ENCODE measurements at regions not wholly inside any gene's neighbourhood (a gene's known extent, or its start where the extent isn't known, plus 50 kb on each side); places are given as distances from the start of the nearest gene placed in this dataset.

- no peak for DNase-seq (ENCODE audit: extremely low read depth, low read depth)
These were observed 261.1 kb upstream of the IRX4 start for GRCh38 chr5:2143646-2144353.

GRCh38 chr5:2143088-2143487 lies 260.4 kb upstream of the IRX4 start:
- DNase-seq (ENCODE audit: extremely low read depth, low read depth), result no peak

GRCh38 chr5:2142456-2142954 lies 259.8 kb upstream of the IRX4 start:
- DNase-seq (ENCODE audit: extremely low read depth, low read depth), result no peak

GRCh38 chr5:2141254-2142000 lies 258.7 kb upstream of the IRX4 start:
- DNase-seq (ENCODE audit: extremely low read depth, low read depth), result no peak

- DNase-seq (ENCODE audit: extremely low read depth, low read depth), result no peak
These were observed 257.9 kb upstream of the IRX4 start for GRCh38 chr5:2140501-2141175.

GRCh38 chr5:2139478-2139877 lies 256.8 kb upstream of the IRX4 start:
- no peak for DNase-seq (ENCODE audit: extremely low read depth, low read depth)

GRCh38 chr5:2138896-2139295 lies 256.2 kb upstream of the IRX4 start:
- DNase-seq (ENCODE audit: extremely low read depth, low read depth), result no peak

GRCh38 chr5:2137444-2138050 lies 254.8 kb upstream of the IRX4 start:
- DNase-seq (ENCODE audit: extremely low read depth, low read depth), result no peak

GRCh38 chr5:2136728-2137333 lies 254.1 kb upstream of the IRX4 start:
- DNase-seq (ENCODE audit: extremely low read depth, low read depth), result no peak

- DNase-seq (ENCODE audit: extremely low read depth, low read depth), result no peak
These were observed 253.1 kb upstream of the IRX4 start for GRCh38 chr5:2135833-2136232.

GRCh38 chr5:2135354-2135753 lies 252.6 kb upstream of the IRX4 start:
- no peak for DNase-seq (ENCODE audit: extremely low read depth, low read depth)

GRCh38 chr5:2134543-2135292 lies 252.0 kb upstream of the IRX4 start:
- no peak for DNase-seq (ENCODE audit: extremely low read depth, low read depth)

GRCh38 chr5:2133936-2134335 lies 251.2 kb upstream of the IRX4 start:
- DNase-seq (ENCODE audit: extremely low read depth, low read depth), result no peak

- no peak for DNase-seq (ENCODE audit: extremely low read depth, low read depth)
These were observed 250.4 kb upstream of the IRX4 start for GRCh38 chr5:2133080-2133479.

GRCh38 chr5:2132497-2132847 lies 249.7 kb upstream of the IRX4 start:
- no peak for DNase-seq (ENCODE audit: extremely low read depth, low read depth)

- no peak for DNase-seq (ENCODE audit: extremely low read depth, low read depth)
These were observed 249.2 kb upstream of the IRX4 start for GRCh38 chr5:2131826-2132496.

GRCh38 chr5:2131196-2131595 lies 248.5 kb upstream of the IRX4 start:
- DNase-seq (ENCODE audit: extremely low read depth, low read depth), result no peak

GRCh38 chr5:2130361-2130760 lies 247.6 kb upstream of the IRX4 start:
- no peak for DNase-seq (ENCODE audit: extremely low read depth, low read depth)

- DNase-seq (ENCODE audit: extremely low read depth, low read depth), result no peak
These were observed 247.0 kb upstream of the IRX4 start for GRCh38 chr5:2129568-2130272.
